ENCODE measurements at regions not wholly inside any gene's neighbourhood (a gene's known extent, or its start where the extent isn't known, plus 50 kb on each side); places are given as distances from the start of the nearest gene placed in this dataset.
"Not testable (repeated sequence)": the region's sequence is repeated elsewhere in the genome, so short reads cannot be mapped to it uniquely, and the experiment has no call there.

DNA sequence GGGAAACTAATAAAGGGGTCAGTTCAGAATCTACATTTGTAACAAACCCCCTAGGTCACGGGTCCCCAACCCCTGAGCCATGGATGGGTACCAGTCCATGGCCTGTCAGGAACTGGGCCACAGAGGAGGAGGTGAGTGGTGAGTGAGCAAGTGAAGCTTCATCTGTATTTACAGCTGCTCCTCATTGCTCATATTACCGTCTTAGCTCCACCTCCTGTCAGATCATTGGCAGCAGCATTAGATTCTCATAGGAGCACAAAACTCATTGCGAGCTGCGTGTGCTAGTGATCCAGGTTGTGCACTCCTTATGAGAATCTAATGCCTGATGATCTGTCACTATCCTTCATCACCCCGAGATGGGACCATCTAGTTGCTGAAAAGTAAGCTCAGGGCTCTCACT lies 88.4 kb upstream of the MPP7 start:
- no peak for DNase-seq (ENCODE audit: low spot score)

- DNase-seq (ENCODE audit: low spot score): peak; percentile 56
Observed at GRCh38 chr10:28393956-28394568, 91.2 kb upstream of the MPP7 start.

DNA sequence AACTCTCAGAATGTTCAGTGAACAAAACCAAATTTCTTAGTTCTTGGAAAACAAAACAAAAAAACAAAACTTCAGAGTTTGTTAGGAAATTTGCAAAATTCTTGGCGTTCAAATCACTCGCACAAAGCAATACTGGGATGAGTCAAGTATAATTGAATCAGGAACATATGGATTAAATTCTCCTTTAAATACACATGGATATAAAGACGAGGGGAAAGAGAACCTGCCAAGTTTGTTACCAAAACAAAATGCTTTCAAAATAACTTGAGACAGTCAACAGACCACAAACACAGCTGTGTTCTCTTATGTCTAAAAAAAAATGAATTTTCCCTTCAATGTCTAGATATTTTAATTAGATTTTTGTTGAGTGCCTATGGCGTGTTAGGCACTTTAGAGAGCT lies 93.5 kb upstream of the MPP7 start:
- DNase-seq (ENCODE audit: low spot score): no peak

DNA sequence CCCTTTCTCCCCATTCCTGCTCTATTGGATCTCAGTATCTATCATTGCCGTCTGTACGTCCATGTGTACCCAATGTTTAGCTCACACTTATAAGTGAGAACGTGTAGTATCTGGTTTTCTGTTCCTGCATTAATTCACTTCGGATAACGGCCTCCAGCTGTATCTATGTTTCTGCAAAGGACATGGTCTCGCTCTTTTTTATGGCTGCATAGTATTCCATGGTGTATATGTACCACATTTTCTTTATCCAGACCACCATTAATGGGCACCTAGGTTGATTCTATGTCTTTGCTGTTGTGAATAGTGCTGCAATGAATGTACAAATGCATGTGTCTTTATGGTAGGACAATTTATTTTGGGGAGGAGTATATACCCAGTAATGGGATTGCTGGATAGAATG lies 94.4 kb upstream of the MPP7 start:
- no peak for DNase-seq (ENCODE audit: low spot score)

DNA sequence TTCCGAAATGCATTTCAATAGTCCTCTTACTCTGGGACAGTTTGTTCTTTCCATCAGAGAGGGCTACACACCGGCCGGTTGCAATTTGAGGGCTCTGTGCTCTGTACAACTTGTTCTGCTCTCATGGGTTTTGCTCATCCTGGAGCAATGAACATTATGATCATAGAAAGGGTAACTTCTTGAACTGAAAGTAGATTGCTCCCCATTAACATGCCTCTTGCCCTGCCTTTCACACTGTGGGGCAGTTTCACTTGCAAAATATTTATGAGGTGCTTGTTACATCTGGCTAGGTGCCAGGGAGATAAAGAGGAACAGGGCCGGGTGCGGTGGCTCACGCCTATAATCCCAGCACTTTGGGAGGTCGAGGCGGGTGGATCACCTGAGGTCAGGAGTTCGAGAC lies 97.3 kb upstream of the MPP7 start:
- no peak for DNase-seq (ENCODE audit: low spot score)

DNA sequence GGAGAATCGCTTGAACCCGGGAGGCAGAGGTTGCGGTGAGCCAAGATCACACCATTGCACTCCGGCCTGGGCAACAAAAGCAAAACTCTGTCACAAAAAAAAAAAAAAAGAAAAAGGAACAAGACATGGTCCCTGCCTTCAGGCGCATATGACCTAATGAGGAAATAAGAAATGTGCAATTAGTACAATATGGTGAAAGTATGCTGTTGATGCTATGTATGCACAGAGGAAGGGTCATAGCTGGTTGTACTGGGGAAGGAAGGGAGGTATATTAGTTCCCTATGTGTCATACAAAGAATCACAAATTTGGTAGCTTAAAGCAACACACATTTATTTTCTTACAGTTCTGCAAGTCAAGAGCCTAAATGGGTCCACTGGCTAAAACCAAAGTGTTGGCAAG lies 97.8 kb upstream of the MPP7 start:
- DNase-seq (ENCODE audit: low spot score): no peak

- DNase-seq (ENCODE audit: low spot score): not testable (repeated sequence)
Observed at GRCh38 chr10:28402611-28403073, 99.8 kb upstream of the MPP7 start.

DNA sequence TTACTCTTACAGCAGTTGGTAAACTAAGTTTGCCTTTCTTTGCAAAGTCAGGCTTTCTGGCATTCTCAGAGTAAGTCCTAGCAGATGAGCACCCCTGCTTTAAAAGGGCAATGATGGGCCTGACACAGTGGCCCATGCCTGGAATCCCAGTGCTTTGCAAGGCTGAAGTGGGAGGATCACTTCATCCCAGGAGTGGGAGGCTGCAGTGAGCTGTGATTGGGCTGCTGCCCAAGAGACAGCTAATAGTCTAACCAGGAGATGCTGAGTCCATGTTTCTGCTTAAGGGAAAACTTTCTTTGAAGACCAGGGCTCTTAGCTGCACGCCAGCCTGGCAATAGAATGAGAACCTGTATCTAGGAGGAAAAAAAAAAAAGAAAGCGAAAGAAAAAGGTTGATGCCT lies 100.2 kb upstream of the MPP7 start:
- DNase-seq (ENCODE audit: low spot score): no peak

DNA sequence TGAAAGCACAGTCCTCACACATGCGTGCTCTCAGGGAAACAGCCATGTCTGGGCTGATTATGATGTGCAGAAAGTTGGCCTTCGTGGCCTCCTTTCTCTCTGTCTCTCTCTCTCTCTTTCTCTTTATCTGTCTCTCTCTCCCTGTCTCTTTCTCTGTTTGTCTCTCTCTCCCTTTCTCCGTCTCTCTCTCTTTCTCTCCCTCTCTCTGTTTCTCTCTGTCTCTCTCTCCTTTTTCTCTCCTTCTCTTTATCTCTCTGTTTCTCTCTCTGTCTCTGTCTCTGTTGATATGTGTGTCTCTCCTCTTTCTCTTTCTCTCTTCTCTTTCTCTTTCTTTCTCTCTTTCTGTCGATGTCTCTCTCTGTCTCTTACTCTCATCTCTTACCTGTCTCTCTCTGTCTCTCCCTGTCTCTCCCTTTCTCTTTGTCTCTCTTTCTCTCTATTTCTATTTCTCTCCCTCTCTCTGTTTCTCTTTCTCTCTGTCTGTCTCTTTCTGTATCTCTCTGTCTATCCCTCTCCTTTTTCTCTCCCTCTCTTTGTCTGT lies 105.4 kb upstream of the MPP7 start:
- no peak for DNase-seq (ENCODE audit: low spot score)

- peak; percentile 35 for DNase-seq (ENCODE audit: low spot score)
Observed at GRCh38 chr10:28410420-28411135, 107.7 kb upstream of the MPP7 start.

GRCh38 chr10:28411136-28411460 lies 108.2 kb upstream of the MPP7 start:
- DNase-seq (ENCODE audit: low spot score): no peak

DNA sequence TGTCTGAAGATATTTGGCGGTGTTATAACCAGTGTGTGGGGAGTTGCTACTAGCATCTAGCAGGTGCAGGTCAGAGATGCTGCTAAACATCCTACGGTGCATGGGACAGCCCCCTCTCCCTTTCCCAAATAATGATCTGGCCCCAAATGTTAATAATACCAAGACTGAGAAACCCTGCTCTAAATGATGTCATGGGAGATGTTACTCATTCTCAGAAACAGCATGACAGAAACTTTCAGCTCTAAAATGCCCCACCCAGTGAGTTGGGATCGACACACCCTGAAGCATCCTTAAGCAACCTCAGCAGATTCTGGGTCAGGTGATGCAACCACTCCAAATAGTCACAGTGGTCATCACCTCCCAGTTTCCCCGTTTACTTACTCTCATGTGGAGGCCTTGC lies 108.8 kb upstream of the MPP7 start:
- DNase-seq (ENCODE audit: low spot score): no peak

GRCh38 chr10:28418069-28418468 lies 114.8 kb upstream of the WAC start:
- no peak for DNase-seq (ENCODE audit: low spot score)

GRCh38 chr10:28425422-28425821 lies 107.5 kb upstream of the WAC start:
- DNase-seq (ENCODE audit: low spot score): no peak

DNA sequence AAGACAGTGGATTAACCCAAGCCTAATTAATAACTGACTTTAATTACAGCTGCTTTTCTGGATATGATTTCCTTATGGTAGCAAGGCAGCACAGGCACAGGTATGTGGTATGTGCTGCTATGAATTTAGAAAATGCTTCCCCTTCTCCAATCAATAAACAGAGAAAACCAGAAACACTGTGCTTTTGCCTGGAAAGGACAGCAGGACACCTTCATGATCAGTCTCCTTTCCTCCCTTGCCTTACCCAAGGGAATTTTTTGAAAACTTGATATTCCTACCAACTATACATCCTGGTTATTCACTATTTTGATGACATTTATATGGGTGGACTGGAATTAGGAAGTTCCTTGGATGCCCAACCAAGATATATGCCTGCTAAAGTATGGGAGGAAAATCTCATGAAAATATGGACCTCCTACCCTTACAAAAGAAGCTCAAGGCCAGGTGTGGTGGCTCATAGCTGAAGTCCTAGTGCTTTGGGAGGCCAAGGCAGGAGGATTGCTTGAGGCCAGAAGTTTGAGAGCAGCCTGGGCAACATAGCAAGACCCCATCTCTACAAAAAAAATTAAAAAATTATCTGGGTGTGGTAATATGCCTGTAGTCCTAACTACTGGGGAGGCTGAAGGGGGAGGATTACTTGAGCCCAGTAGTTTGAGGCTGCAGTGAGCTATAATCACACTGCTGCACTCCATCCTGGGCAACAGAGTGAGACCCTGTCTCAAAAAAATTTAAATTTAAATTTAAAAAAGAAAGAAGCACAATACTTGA lies 106.3 kb upstream of the WAC start:
- DNase-seq (ENCODE audit: low spot score): no peak

DNA sequence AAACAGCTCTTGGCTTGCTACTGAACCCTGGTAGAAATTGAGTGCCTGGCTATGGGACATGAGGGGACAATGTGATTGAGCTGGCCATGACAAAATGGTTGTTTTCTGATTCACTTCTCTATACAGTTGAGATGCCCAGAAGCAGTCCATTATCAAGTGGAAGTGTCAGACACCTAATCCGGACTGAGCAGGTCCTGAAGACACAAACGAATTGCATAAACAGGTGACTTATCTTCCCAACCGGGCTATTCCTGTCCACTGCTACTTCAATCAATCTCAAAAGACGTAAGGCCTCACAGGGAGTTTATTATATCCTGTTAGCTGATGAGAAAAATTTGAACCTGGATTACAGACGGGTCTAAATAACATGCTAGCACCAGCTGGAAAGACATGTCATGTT lies 105.5 kb upstream of the WAC start:
- DNase-seq (ENCODE audit: low spot score): no peak

DNA sequence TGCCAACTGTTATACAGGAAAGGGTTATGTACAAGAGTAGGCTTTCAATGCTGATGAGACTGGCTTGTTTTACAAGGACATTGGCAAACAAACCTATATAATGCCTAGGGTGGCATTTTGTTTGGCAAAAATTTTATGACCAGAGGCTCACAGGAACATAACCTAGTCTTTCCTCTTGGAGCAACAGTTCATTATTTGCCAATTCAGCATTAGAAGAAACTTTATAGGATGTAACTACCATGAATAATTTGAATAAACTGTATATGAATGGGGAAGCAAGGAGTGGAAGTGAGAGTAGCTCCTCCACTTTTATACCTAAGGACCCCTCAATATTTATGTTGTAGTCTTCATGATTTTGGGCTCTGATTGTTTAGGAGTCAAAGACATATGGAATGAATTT lies 103.9 kb upstream of the WAC start:
- no peak for DNase-seq (ENCODE audit: low spot score)

- DNase-seq (ENCODE audit: low spot score): no peak
Observed at GRCh38 chr10:28429573-28430216, 103.2 kb upstream of the WAC start.

DNA sequence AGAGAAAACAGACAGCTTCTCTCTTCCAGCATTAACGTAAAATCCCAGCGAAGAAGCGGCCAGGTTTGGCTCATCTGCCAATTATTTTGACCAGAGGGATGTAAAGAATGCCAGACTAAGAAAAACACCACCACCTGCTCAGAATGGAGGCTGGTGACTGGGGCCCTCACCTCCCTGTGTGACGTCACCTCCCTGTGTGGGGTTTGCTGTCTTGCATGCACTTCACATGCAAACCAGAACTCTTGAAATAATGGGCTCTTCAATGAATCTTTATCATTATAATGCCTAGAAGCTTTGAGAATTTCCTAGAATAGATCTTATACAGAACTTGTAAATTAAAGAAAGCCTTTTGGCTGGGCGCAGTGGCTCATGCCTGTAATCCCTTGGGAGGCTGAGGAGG lies 101.8 kb upstream of the WAC start:
- DNase-seq (ENCODE audit: low spot score): no peak

DNA sequence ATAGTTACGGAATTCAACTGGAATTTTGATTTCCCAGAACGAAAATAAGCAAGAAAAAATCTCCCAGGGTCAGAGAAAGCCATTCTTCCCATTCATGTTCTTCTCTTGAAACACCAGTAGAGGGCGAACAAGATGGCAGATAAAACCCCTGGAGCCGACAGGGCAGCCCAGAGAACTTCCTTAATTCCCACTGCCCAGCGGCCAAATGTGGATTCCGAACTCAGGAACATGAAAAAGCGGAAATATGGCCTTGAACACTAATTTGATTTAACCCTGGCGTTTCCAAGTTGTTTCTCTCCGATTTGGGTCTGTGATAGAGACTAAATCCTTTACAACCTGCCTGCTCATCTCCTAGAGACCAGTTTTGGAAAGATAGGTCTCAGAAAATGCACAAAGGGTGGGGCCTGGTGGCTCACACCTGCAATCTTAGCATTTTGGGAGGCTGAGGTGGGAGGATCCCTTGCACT lies 100.7 kb upstream of the WAC start:
- peak; percentile 61 for DNase-seq (ENCODE audit: low spot score)

DNA sequence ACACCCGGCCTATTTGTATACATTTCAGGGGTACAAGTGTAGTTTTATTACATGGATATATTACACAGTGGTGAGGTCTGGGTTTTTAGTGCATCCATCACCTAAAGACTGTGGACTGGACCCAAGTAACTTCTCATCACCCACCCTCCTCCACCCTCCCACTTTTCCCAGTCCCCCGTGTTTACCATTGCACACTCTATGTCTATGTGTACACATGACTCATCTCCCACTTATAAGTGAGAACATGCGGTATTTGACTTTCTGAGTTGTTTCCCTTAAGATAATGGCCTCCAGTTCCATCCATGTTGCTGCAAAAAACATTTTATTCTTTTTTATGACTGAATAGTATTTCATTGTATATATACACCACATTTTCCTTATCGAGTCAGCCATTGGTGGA lies 98.9 kb upstream of the WAC start:
- DNase-seq (ENCODE audit: low spot score): no peak

DNA sequence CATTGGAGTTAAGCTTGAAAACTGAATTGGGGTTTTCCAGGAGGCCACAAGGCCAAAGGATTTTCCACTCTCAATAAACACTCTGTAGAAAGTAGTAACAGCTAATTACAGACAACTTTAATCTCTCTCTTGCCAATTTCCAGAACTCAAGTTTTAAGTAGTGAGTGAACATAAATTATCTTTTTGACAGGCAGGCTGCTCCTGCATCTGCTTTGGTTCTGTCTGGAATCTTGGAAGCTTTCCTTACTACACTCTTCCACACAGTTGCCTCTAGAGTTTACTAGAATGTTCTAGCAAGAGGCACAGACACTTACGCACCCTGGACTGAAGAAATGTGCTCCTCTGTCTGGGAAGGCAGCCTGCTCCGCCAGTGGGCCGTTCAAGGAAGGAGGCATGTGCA lies 90.5 kb upstream of the WAC start:
- DNase-seq (ENCODE audit: low spot score): no peak
